ENCODE measurements at regions not wholly inside any gene's neighbourhood (a gene's known extent, or its start where the extent isn't known, plus 50 kb on each side); places are given as distances from the start of the nearest gene placed in this dataset.

GRCh38 chr4:178970433-178971140 lies 1528.3 kb upstream of the AGA start:
- TF ChIP-seq POLR2A (IDR thresholded peaks at IDR 0.05; ENCODE audit: low read depth, low read length) = no peak
- no peak for TF ChIP-seq TAF1 (IDR thresholded peaks at IDR 0.05; ENCODE audit: borderline replicate concordance, low read depth, low read length)
- no peak for TF ChIP-seq POLR2AphosphoS5 (IDR thresholded peaks at IDR 0.05; ENCODE audit: low read depth, low read length)
- DNase-seq (ENCODE audit: insufficient read length) = no peak
- FAIRE-seq = no peak

GRCh38 chr4:178976861-178977260 lies 1534.6 kb upstream of the AGA start:
- FAIRE-seq (no peak), DNase-seq (ENCODE audit: insufficient read length) (no peak)
- TF ChIP-seq POLR2AphosphoS5 (IDR thresholded peaks at IDR 0.05; ENCODE audit: low read depth, low read length) (no peak), POLR2A (IDR thresholded peaks at IDR 0.05; ENCODE audit: low read depth, low read length) (no peak), TAF1 (IDR thresholded peaks at IDR 0.05; ENCODE audit: borderline replicate concordance, low read depth, low read length) (no peak)

- TF ChIP-seq POLR2A (IDR thresholded peaks at IDR 0.05; ENCODE audit: low read depth, low read length) = no peak
- TF ChIP-seq TAF1 (IDR thresholded peaks at IDR 0.05; ENCODE audit: borderline replicate concordance, low read depth, low read length) = no peak
- TF ChIP-seq POLR2AphosphoS5 (IDR thresholded peaks at IDR 0.05; ENCODE audit: low read depth, low read length) = no peak
- DNase-seq (ENCODE audit: insufficient read length) (no peak), FAIRE-seq (no peak)
Observed at GRCh38 chr4:178993306-178993705, 1551.1 kb upstream of the AGA start.

GRCh38 chr4:179001918-179002317 lies 1559.7 kb upstream of the AGA start:
- FAIRE-seq (no peak), DNase-seq (ENCODE audit: insufficient read length) (no peak)
- TF ChIP-seq POLR2AphosphoS5 (IDR thresholded peaks at IDR 0.05; ENCODE audit: low read depth, low read length) (no peak), TAF1 (IDR thresholded peaks at IDR 0.05; ENCODE audit: borderline replicate concordance, low read depth, low read length) (no peak), POLR2A (IDR thresholded peaks at IDR 0.05; ENCODE audit: low read depth, low read length) (no peak)

- no peak for FAIRE-seq
- TF ChIP-seq POLR2AphosphoS5 (IDR thresholded peaks at IDR 0.05; ENCODE audit: low read depth, low read length) = no peak
- TF ChIP-seq TAF1 (IDR thresholded peaks at IDR 0.05; ENCODE audit: borderline replicate concordance, low read depth, low read length) = no peak
- no peak for TF ChIP-seq POLR2A (IDR thresholded peaks at IDR 0.05; ENCODE audit: low read depth, low read length)
- DNase-seq (ENCODE audit: insufficient read length) = no peak
Observed at GRCh38 chr4:179007755-179008154, 1565.5 kb upstream of the AGA start.

GRCh38 chr4:179017581-179017980 lies 1575.3 kb upstream of the AGA start:
- no peak for TF ChIP-seq POLR2AphosphoS5 (IDR thresholded peaks at IDR 0.05; ENCODE audit: low read depth, low read length)
- no peak for TF ChIP-seq TAF1 (IDR thresholded peaks at IDR 0.05; ENCODE audit: borderline replicate concordance, low read depth, low read length)
- no peak for TF ChIP-seq POLR2A (IDR thresholded peaks at IDR 0.05; ENCODE audit: low read depth, low read length)
- no peak for FAIRE-seq
- DNase-seq (ENCODE audit: insufficient read length) = no peak

GRCh38 chr4:179027569-179027968 lies 1585.3 kb upstream of the AGA start:
- FAIRE-seq (no peak), DNase-seq (ENCODE audit: insufficient read length) (no peak)
- TF ChIP-seq TAF1 (IDR thresholded peaks at IDR 0.05; ENCODE audit: borderline replicate concordance, low read depth, low read length) (no peak), POLR2A (IDR thresholded peaks at IDR 0.05; ENCODE audit: low read depth, low read length) (no peak), POLR2AphosphoS5 (IDR thresholded peaks at IDR 0.05; ENCODE audit: low read depth, low read length) (no peak)

GRCh38 chr4:179028321-179028720 lies 1586.1 kb upstream of the AGA start:
- FAIRE-seq = no peak
- TF ChIP-seq POLR2A (IDR thresholded peaks at IDR 0.05; ENCODE audit: low read depth, low read length) (no peak), TAF1 (IDR thresholded peaks at IDR 0.05; ENCODE audit: borderline replicate concordance, low read depth, low read length) (no peak), POLR2AphosphoS5 (IDR thresholded peaks at IDR 0.05; ENCODE audit: low read depth, low read length) (no peak)

GRCh38 chr4:179029683-179030082 lies 1587.4 kb upstream of the AGA start:
- DNase-seq (ENCODE audit: insufficient read length) (no peak), FAIRE-seq (no peak)
- TF ChIP-seq POLR2AphosphoS5 (IDR thresholded peaks at IDR 0.05; ENCODE audit: low read depth, low read length) (no peak), POLR2A (IDR thresholded peaks at IDR 0.05; ENCODE audit: low read depth, low read length) (no peak), TAF1 (IDR thresholded peaks at IDR 0.05; ENCODE audit: borderline replicate concordance, low read depth, low read length) (no peak)

More at GRCh38 chr4:179028321-179028720, 1586.1 kb upstream of the AGA start:
- no peak for DNase-seq (ENCODE audit: insufficient read length)

GRCh38 chr4:179040259-179040658 lies 1598.0 kb upstream of the AGA start:
- DNase-seq (ENCODE audit: insufficient read length) = no peak
- FAIRE-seq = no peak
- no peak for TF ChIP-seq POLR2AphosphoS5 (IDR thresholded peaks at IDR 0.05; ENCODE audit: low read depth, low read length)
- TF ChIP-seq TAF1 (IDR thresholded peaks at IDR 0.05; ENCODE audit: borderline replicate concordance, low read depth, low read length) = no peak
- TF ChIP-seq POLR2A (IDR thresholded peaks at IDR 0.05; ENCODE audit: low read depth, low read length) = no peak

GRCh38 chr4:179048839-179049453 lies 1606.7 kb upstream of the AGA start:
- DNase-seq (ENCODE audit: insufficient read length) (no peak), FAIRE-seq (no peak)
- TF ChIP-seq POLR2A (IDR thresholded peaks at IDR 0.05; ENCODE audit: low read depth, low read length) = no peak

- DNase-seq (ENCODE audit: insufficient read length) (no peak), FAIRE-seq (no peak)
- TF ChIP-seq POLR2AphosphoS5 (IDR thresholded peaks at IDR 0.05; ENCODE audit: low read depth, low read length) (no peak), TAF1 (IDR thresholded peaks at IDR 0.05; ENCODE audit: borderline replicate concordance, low read depth, low read length) (no peak), POLR2A (IDR thresholded peaks at IDR 0.05; ENCODE audit: low read depth, low read length) (no peak)
Observed at GRCh38 chr4:179051206-179051605, 1609.0 kb upstream of the AGA start.
